ENCODE measurements at regions not wholly inside any gene's neighbourhood (a gene's known extent, or its start where the extent isn't known, plus 50 kb on each side); places are given as distances from the start of the nearest gene placed in this dataset.

GRCh38 chr12:89781946-89782550 is 73.4 kb upstream of the ATP2B1 start (continued):
- TF ChIP-seq REST (IDR thresholded peaks at IDR 0.05; ENCODE audit: borderline replicate concordance) (no peak), EP300 (conservative IDR thresholded peaks at IDR 0.05; ENCODE audit: poor library complexity, severe bottlenecking) (no peak)

- no peaks in the 10 kb centered on the region for H3K9me2 ChIP-seq (ENCODE audit: insufficient read depth, low read length)
- no peak overlapping the region for H3K4me2 ChIP-seq (ENCODE audit: low read length)
- H4K20me1 ChIP-seq (ENCODE audit: insufficient read depth), result no peaks in the 10 kb centered on the region
- no peaks in the 10 kb centered on the region for H3K27me3 ChIP-seq (ENCODE audit: insufficient read depth, low read depth, low read length)
- H3K36me3 ChIP-seq (ENCODE audit: insufficient read depth, low read length), result no peaks in the 10 kb centered on the region
- TF ChIP-seq REST (IDR thresholded peaks at IDR 0.05; ENCODE audit: borderline replicate concordance) (no peak), RAD21 (conservative IDR thresholded peaks at IDR 0.05) (no peak), MXI1 (conservative IDR thresholded peaks at IDR 0.05; ENCODE audit: poor library complexity, severe bottlenecking) (no peak), EP300 (conservative IDR thresholded peaks at IDR 0.05; ENCODE audit: poor library complexity, severe bottlenecking) (no peak), TAF1 (IDR thresholded peaks at IDR 0.05; ENCODE audit: low read depth) (no peak), POLR2AphosphoS5 (IDR thresholded peaks at IDR 0.05) (no peak), CTCF (IDR thresholded peaks at IDR 0.05; ENCODE audit: poor library complexity, severe bottlenecking) (no peak), EZH2 (IDR thresholded peaks at IDR 0.05; ENCODE audit: borderline replicate concordance, insufficient read depth, low read length, poor library complexity, severe bottlenecking) (no peak), SMC3 (conservative IDR thresholded peaks at IDR 0.05; ENCODE audit: poor library complexity) (no peak)
- H3K79me2 ChIP-seq (replicated peaks; ENCODE audit: insufficient read depth, low read length), result no peaks in the 10 kb centered on the region
- H3K9ac ChIP-seq (ENCODE audit: low read length), result no peak overlapping the region
- H3F3A ChIP-seq (ENCODE audit: insufficient read depth, low read length, poor library complexity, severe bottlenecking), result no peaks in the 10 kb centered on the region
- H3K4me3 ChIP-seq (ENCODE audit: low read length), result no peak overlapping the region
- H2AFZ ChIP-seq (ENCODE audit: low read depth, low read length), result no peak overlapping the region
- no peak overlapping the region for H3K27ac ChIP-seq (ENCODE audit: low read length)
- H3K9me3 ChIP-seq (ENCODE audit: low read length), result peaks cover under 1% of the 10 kb centered on the region
Observed at GRCh38 chr12:89781156-89781555, 72.5 kb upstream of the ATP2B1 start.

Measured in neural cell (in vitro differentiated cells).